K562 (cell line): ENCODE measurements at regions not wholly inside any gene's neighbourhood (a gene's known extent, or its start where the extent isn't known, plus 50 kb on each side); places are given as distances from the start of the nearest gene placed in this dataset.

ENCODE experiments used
- ATAC-seq: fragments of 200-7000 bp; cut with Tn5 transposase; 3 replicates; pipeline ENCODE4 v1.9.1; 2020; ENCODE audit warnings: moderate library complexity
- BruUV-seq: library from RNA; stranded (reverse); fragments of 400-500 nt; replicated peaks from 2 replicates; lab custom pipeline; 2021; lab: Mats Ljungman, UMichigan
- CTCF ChIA-PET: fragments of 300-600 bp; formaldehyde crosslinking; extraction: SDS; loops from one replicate; lab custom pipeline; 2021; ENCODE audit warnings: low intra/inter-chr PET ratio; lab: Yijun Ruan, JAX
- POLR2A ChIA-PET: fragments of 300-600, 350-650 bp; sonication (Branson Sonifier 250); formaldehyde crosslinking; extraction: SDS; loops from one replicate; lab custom pipeline; 2021; ENCODE audit warnings: antibody characterized with exemption, inconsistent platforms; lab: Yijun Ruan, JAX
- DNase-seq, 4 experiments: peaks; one replicate each; pipeline versions ENCODE4 v3.0.0 to v3.0.0-alpha.2; 2011 to 2018; ENCODE audit warnings: low spot score in 3 of 4, mixed read lengths in 3 of 4; ENCODE audit errors: extremely low read depth in 1 of 4
- FAIRE-seq: peaks from 2 replicates; lab custom pipeline; 2011; peaks lifted over from hg19 to GRCh38; lab: Jason Lieb, UNC
- H2AFZ ChIP-seq: 2 replicates; pipeline ENCODE4 v1.6.0; 2011; ENCODE audit warnings: low read depth, low read length, control low read depth, inconsistent platforms
- H3K27ac ChIP-seq: fragments of 200-600 bp; 3 replicates; pipeline ENCODE4 v1.8.0; 2011; ENCODE audit warnings: low read depth, mild to moderate bottlenecking, control low read depth, inconsistent platforms, low read length, moderate library complexity, mixed read lengths; ENCODE audit errors: extremely low read depth
- H3K27me3 ChIP-seq, 2 experiments: fragments of 300-600 bp in 1 of 2; 2 replicates in 1 of 2; 3 replicates in 1 of 2; pipeline versions ENCODE4 v1.6.0 to v1.8.0; 2011; ENCODE audit warnings: inconsistent platforms in 2 of 2, low read length in 2 of 2, mild to moderate bottlenecking in 1 of 2, mixed read lengths in 1 of 2, moderate library complexity in 1 of 2; ENCODE audit not compliant: control insufficient read depth in 2 of 2, insufficient read depth in 2 of 2
- H3K36me3 ChIP-seq: fragments of 300-600 bp; 3 replicates; pipeline ENCODE4 v1.8.0; 2011; ENCODE audit warnings: mild to moderate bottlenecking, low read length, inconsistent platforms; ENCODE audit not compliant: control insufficient read depth, insufficient read depth
- H3K4me1 ChIP-seq, 2 experiments: fragments of 200-600 bp in 1 of 2; replicated peaks in 1 of 2; 2 replicates in 1 of 2; 3 replicates in 1 of 2; pipeline versions ENCODE4 v1.5.1 to v1.8.0; 2011; ENCODE audit warnings: inconsistent platforms in 2 of 2, low read length in 2 of 2, mild to moderate bottlenecking in 1 of 2, mixed read lengths in 1 of 2, moderate library complexity in 1 of 2; ENCODE audit not compliant: control insufficient read depth in 2 of 2, insufficient read depth in 2 of 2
- H3K4me2 ChIP-seq: 2 replicates; pipeline ENCODE4 v1.6.1; 2011; ENCODE audit warnings: low read length, control low read depth, inconsistent platforms, mixed read lengths; ENCODE audit not compliant: insufficient read depth
- H3K4me3 ChIP-seq: fragments of 200-600 bp; sonication (generic), shearing (Covaris generic); 2 replicates; pipeline ENCODE4 v1.5.1; 2016; ENCODE audit warnings: control low read depth, inconsistent platforms
- H3K79me2 ChIP-seq: fragments of 200-600 bp; 3 replicates; pipeline ENCODE4 v1.8.0; 2011; ENCODE audit warnings: low read length, inconsistent platforms; ENCODE audit not compliant: control insufficient read depth, insufficient read depth
- H3K9ac ChIP-seq, 2 experiments: 2 replicates each; pipeline versions ENCODE4 v1.6.0 to v1.6.1; 2011; ENCODE audit warnings: low read depth in 2 of 2, low read length in 2 of 2, control low read depth in 1 of 2, inconsistent platforms in 1 of 2, mild to moderate bottlenecking in 1 of 2, mixed read lengths in 1 of 2; ENCODE audit not compliant: insufficient read depth in 1 of 2
- H3K9me1 ChIP-seq: one replicate; pipeline ENCODE4 v1.6.0; 2011; ENCODE audit warnings: inconsistent platforms, mild to moderate bottlenecking, low read length, moderate library complexity; ENCODE audit not compliant: control insufficient read depth, insufficient read depth
- H3K9me3 ChIP-seq: replicated peaks from 2 replicates; pipeline ENCODE4 v1.5.1; 2011; ENCODE audit warnings: low read depth, low read length, inconsistent platforms; ENCODE audit not compliant: control insufficient read depth, insufficient read depth
- H4K20me1 ChIP-seq: replicated peaks from 2 replicates; pipeline ENCODE4 v1.6.1; 2011; ENCODE audit warnings: low read length, inconsistent platforms, mixed read lengths; ENCODE audit not compliant: control insufficient read depth, insufficient read depth
- CCNT2 ChIP-seq: IDR thresholded peaks from 2 replicates; pipeline ENCODE4 v1.6.1; 2011; ENCODE audit warnings: borderline replicate concordance, low read depth, mild to moderate bottlenecking, moderate library complexity, mixed read lengths, low read length; ENCODE audit not compliant: insufficient read length; ENCODE audit errors: extremely low read depth
- KLF16 ChIP-seq: IDR thresholded peaks from 2 replicates; pipeline ENCODE4 v1.6.1; 2016; ENCODE audit warnings: antibody characterized with exemption
- NFIX ChIP-seq: fragments of 250-450 bp; sonication (Bioruptor Pico); IDR thresholded peaks from 2 replicates; pipeline ENCODE4 v1.4.0; 2020; ENCODE audit warnings: low read depth, mild to moderate bottlenecking, moderate library complexity
- NR2F6 ChIP-seq: fragments of 450-650 bp; formaldehyde crosslinking; IDR thresholded peaks from 2 replicates; pipeline ENCODE4 v1.4.0; 2020; ENCODE audit warnings: mild to moderate bottlenecking
- RNF2 ChIP-seq: sonication (generic); IDR thresholded peaks from 2 replicates; pipeline ENCODE4 v1.6.1; 2016
- ZKSCAN8 ChIP-seq: fragments of 200-800 bp; sonication (Bioruptor generic); IDR thresholded peaks from 2 replicates; pipeline ENCODE4 v1.6.1; 2016; ENCODE audit warnings: missing genetic modification characterization, missing compliant biosample characterization
- ZNF445 ChIP-seq: fragments of 250-450 bp; sonication (Bioruptor Pico); IDR thresholded peaks from 2 replicates; pipeline ENCODE4 v1.4.0; 2020; ENCODE audit warnings: low read depth, mild to moderate bottlenecking, moderate library complexity
- WGBS: fragments of 100-300 bp; shearing (Covaris generic); methylation state at CpG from one replicate; pipeline ENCODE4 v1.1.6; 2016; ENCODE audit warnings: low coverage, mixed read lengths; ENCODE audit not compliant: insufficient coverage; ENCODE audit errors: missing lambda C conversion rate; 5-methylcytosine and 5-hydroxymethylcytosine counted together
- in situ Hi-C: fragments of 300-500 bp; cut with MboI; formaldehyde crosslinking; loops from 4 replicates; pipeline ENCODE4 v1.15.0; 2018; ENCODE audit warnings: inconsistent platforms, mixed read lengths
- intact Hi-C: fragments of 100-400 bp; cut with micrococcal nuclease; formaldehyde crosslinking; loops from 2 replicates; pipeline ENCODE4 v1.14.2; 2022
- TF ChIP-seq, protein P1 (sequence below), 2 experiments: fragments of 450-650 bp in 1 of 2; IDR thresholded peaks; 2 replicates each; pipeline ENCODE4 v1.6.1; 2011 to 2017; ENCODE audit warnings: low read depth in 2 of 2, antibody characterized with exemption in 1 of 2, borderline replicate concordance in 1 of 2, low read length in 1 of 2, mild to moderate bottlenecking in 1 of 2, mixed read lengths in 1 of 2; ENCODE audit not compliant: control insufficient read depth in 1 of 2
- TF ChIP-seq, protein P2 (sequence below): fragments of 200-800 bp; sonication (Bioruptor generic); IDR thresholded peaks from 2 replicates; pipeline ENCODE4 v1.6.1; 2017; ENCODE audit warnings: missing genetic modification characterization, missing compliant biosample characterization
- TF ChIP-seq, protein P3 (sequence below): sonication (generic); formaldehyde crosslinking; IDR thresholded peaks from 2 replicates; pipeline ENCODE4 v1.8.0; 2022; ENCODE audit warnings: mild to moderate bottlenecking, missing genetic modification reagents

DNA sequence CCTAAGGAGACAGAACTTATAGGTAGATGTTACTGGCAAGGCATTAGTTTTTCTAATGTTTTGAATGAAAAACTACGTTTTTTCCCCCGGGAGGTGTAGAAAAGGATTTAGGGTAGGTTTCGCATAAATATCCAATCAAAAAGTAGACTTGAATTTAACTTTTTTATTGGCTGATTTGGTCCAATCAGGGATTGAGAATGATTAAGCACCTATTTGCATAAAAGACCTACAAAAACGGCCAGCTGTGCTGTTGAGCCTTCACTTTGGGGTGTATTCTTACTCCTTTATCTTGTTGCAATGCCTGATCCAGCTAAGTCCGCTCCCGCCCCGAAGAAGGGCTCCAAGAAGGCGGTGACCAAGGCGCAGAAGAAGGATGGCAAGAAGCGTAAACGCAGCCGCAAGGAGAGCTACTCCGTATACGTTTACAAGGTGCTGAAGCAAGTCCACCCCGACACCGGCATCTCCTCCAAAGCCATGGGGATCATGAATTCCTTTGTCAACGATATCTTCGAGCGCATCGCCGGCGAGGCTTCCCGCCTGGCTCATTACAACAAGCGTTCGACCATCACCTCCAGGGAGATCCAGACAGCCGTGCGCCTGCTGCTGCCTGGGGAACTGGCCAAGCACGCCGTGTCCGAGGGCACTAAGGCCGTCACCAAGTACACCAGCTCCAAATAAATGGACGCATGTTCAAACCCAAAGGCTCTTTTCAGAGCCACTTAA is 113.5 kb upstream of the BTN3A2 start (continued):
- TF ChIP-seq ZKSCAN8 (no peak), NFIX (CRISPR knock-in tag) (no peak), KLF16 (no peak), NR2F6 (CRISPR knock-in tag) (no peak), RNF2 (0 out of 2 replicates have a peak, but pooled peaks have one; percentile 23)

DNA sequence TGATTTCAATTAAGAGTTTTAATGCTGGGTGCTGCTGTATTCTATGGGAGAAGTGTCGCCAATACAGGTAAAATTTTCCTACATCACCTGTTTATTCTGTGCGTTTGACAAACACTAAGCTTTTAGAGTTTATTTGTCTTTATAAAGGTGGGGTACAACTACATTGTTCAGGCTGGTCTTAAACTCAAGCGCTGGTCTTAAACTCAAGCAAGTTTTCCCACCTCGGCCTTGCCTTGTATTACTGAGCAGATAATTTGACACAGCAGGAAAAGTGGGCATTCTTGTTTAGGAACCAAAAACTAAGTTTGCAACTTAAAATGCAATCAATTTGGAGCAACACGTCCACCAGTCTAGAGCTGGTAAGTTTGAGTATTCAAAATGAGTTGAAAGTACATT is 112.9 kb upstream of the BTN3A2 start:
- 24% methylated on average over 5 of the region's 5 CpGs for WGBS
- FAIRE-seq (peak; percentile 58), DNase-seq (no peak), ATAC-seq (no peak)
- in situ Hi-C loops: no loop called here
- Histone ChIP-seq H3K9ac (peak overlapping the region; percentile 81 to 93), H3K36me3 (no peaks in the 10 kb centered on the region), H3K79me2 (peaks cover 41% of the 10 kb centered on the region), H3K27me3 (no peaks in the 10 kb centered on the region), H3K4me2 (peak overlapping the region; percentile 84), H3K9me1 (no peaks in the 10 kb centered on the region), H3K9me3 (no peaks in the 10 kb centered on the region), H3K27ac (peak overlapping the region; percentile 91), H4K20me1 (no peaks in the 10 kb centered on the region), H3K4me1 (peaks cover 5 to 12% of the 10 kb centered on the region in 2 experiments; a peak in 3 of 5 replicates), H3K4me3 (peak overlapping the region; percentile 60), H2AFZ (peak overlapping the region; percentile 77)
- no peak for TF ChIP-seq CCNT2
- no peak for TF ChIP-seq ZNF445
- TF ChIP-seq, protein P1, sequence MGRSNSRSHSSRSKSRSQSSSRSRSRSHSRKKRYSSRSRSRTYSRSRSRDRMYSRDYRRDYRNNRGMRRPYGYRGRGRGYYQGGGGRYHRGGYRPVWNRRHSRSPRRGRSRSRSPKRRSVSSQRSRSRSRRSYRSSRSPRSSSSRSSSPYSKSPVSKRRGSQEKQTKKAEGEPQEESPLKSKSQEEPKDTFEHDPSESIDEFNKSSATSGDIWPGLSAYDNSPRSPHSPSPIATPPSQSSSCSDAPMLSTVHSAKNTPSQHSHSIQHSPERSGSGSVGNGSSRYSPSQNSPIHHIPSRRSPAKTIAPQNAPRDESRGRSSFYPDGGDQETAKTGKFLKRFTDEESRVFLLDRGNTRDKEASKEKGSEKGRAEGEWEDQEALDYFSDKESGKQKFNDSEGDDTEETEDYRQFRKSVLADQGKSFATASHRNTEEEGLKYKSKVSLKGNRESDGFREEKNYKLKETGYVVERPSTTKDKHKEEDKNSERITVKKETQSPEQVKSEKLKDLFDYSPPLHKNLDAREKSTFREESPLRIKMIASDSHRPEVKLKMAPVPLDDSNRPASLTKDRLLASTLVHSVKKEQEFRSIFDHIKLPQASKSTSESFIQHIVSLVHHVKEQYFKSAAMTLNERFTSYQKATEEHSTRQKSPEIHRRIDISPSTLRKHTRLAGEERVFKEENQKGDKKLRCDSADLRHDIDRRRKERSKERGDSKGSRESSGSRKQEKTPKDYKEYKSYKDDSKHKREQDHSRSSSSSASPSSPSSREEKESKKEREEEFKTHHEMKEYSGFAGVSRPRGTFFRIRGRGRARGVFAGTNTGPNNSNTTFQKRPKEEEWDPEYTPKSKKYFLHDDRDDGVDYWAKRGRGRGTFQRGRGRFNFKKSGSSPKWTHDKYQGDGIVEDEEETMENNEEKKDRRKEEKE (IDR thresholded peaks at IDR 0.05; ENCODE audit: borderline replicate concordance in 1 of 2, control insufficient read depth in 1 of 2, low read depth in 2 of 2, low read length in 1 of 2): 0 out of 4 replicates have a peak, but pooled peaks of 1 of the 2 experiments have one; percentile 3
- TF ChIP-seq, protein P2, sequence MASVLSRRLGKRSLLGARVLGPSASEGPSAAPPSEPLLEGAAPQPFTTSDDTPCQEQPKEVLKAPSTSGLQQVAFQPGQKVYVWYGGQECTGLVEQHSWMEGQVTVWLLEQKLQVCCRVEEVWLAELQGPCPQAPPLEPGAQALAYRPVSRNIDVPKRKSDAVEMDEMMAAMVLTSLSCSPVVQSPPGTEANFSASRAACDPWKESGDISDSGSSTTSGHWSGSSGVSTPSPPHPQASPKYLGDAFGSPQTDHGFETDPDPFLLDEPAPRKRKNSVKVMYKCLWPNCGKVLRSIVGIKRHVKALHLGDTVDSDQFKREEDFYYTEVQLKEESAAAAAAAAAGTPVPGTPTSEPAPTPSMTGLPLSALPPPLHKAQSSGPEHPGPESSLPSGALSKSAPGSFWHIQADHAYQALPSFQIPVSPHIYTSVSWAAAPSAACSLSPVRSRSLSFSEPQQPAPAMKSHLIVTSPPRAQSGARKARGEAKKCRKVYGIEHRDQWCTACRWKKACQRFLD (CRISPR knock-in tag): no peak
- TF ChIP-seq, protein P3, sequence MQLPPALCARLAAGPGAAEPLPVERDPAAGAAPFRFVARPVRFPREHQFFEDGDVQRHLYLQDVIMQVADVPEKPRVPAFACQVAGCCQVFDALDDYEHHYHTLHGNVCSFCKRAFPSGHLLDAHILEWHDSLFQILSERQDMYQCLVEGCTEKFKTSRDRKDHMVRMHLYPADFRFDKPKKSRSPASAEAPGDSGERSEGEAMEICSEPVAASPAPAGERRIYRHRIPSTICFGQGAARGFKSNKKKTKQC (CRISPR knock-in tag): no peak
- ChIA-PET CTCF (no interaction called here), POLR2A (interaction anchor here (0.9 to 6.7 kb wide), 16 partner anchors 9 to 895 kb away, joined by 3 to 112 read pairs (median 6); a partner anchor contains a TSS)
- intact Hi-C loops: no loop called here
- BruUV-seq: no TSS peak
